CD4-positive, alpha-beta T cell (primary cell): ENCODE measurements at regions not wholly inside any gene's neighbourhood (a gene's known extent, or its start where the extent isn't known, plus 50 kb on each side); places are given as distances from the start of the nearest gene placed in this dataset.

ENCODE experiments used
- ATAC-seq: fragments of 200-7000 bp; cut with Tn5 transposase; one replicate; pipeline ENCODE4 v1.10.0; 2022; ENCODE audit warnings: mild to moderate bottlenecking; ENCODE audit not compliant: poor library complexity
- CTCF ChIA-PET: fragments of 350-600 bp; sonication (Branson Sonifier 250); formaldehyde crosslinking; loops from one replicate; lab custom pipeline; 2021; ENCODE audit warnings: antibody characterized with exemption, inconsistent platforms; lab: Charles Lee
- POLR2A ChIA-PET: fragments of 350-600 bp; sonication (Branson Sonifier 250); formaldehyde crosslinking; loops from one replicate; lab custom pipeline; 2021; ENCODE audit warnings: antibody characterized with exemption, inconsistent platforms; lab: Charles Lee
- DNase-seq, 14 experiments: peaks; one replicate each; pipeline ENCODE4 v3.0.0-alpha.2; 2013 to 2020; ENCODE audit warnings: mixed read lengths in 2 of 14
- H3K27ac ChIP-seq, 2 donors: one replicate each; pipeline versions ENCODE4 v1.5.1 to v1.7.0; 2013; ENCODE audit warnings: low read length in 2 of 2, low read depth in 1 of 2, mild to moderate bottlenecking in 1 of 2
- H3K27me3 ChIP-seq, 2 experiments: 1 replicate in 1 of 2; 2 replicates in 1 of 2; pipeline versions ENCODE4 v1.6.1 to v1.7.0; 2013; ENCODE audit warnings: low read length in 2 of 2, control low read depth in 1 of 2, mild to moderate bottlenecking in 1 of 2, moderate library complexity in 1 of 2; ENCODE audit not compliant: insufficient read depth in 2 of 2, control insufficient read depth in 1 of 2
- H3K36me3 ChIP-seq: one replicate; pipeline ENCODE4 v1.6.1; 2013; ENCODE audit warnings: low read length, control low read depth; ENCODE audit not compliant: insufficient read depth
- H3K4me1 ChIP-seq: one replicate; pipeline ENCODE4 v1.6.1; 2013; ENCODE audit warnings: low read length, control low read depth; ENCODE audit not compliant: insufficient read depth
- H3K4me3 ChIP-seq: one replicate; pipeline ENCODE4 v1.5.1; 2013; ENCODE audit warnings: mild to moderate bottlenecking, low read length, moderate library complexity
- H3K9me3 ChIP-seq, 2 experiments: 1 replicate in 1 of 2; 2 replicates in 1 of 2; pipeline versions ENCODE4 v1.6.1 to v1.7.0; 2013; ENCODE audit warnings: low read length in 2 of 2, mild to moderate bottlenecking in 2 of 2, control low read depth in 1 of 2, moderate library complexity in 1 of 2; ENCODE audit not compliant: control insufficient read depth in 1 of 2, insufficient read depth in 1 of 2
- H3K27ac Mint-ChIP-seq: one replicate; pipeline ENCODE4 v1.8.0; 2020; ENCODE audit warnings: mixed read lengths
- H3K27me3 Mint-ChIP-seq: one replicate; pipeline ENCODE4 v1.8.0; 2021; ENCODE audit warnings: mixed read lengths
- H3K36me3 Mint-ChIP-seq: one replicate; pipeline ENCODE4 v1.8.0; 2021; ENCODE audit warnings: low read depth, mixed read lengths
- H3K4me1 Mint-ChIP-seq: one replicate; pipeline ENCODE4 v1.8.0; 2021; ENCODE audit warnings: low read depth, mixed read lengths
- H3K4me3 Mint-ChIP-seq: one replicate; pipeline ENCODE4 v1.8.0; 2020; ENCODE audit warnings: mild to moderate bottlenecking, mixed read lengths
- H3K9me3 Mint-ChIP-seq: one replicate; pipeline ENCODE4 v1.8.0; 2020; ENCODE audit warnings: mixed read lengths
- intact Hi-C, 2 experiments: fragments of 100-400 bp; cut with DNase I in 1 of 2; cut with micrococcal nuclease in 1 of 2; formaldehyde crosslinking; loops; one replicate each; pipeline versions ENCODE4 v1.15.1 to v1.9.0; 2023 to 2025; cut with DNase I, micrococcal nuclease
- TF ChIP-seq, protein P1 (sequence below): fragments of 200-600 bp; IDR thresholded peaks from one replicate; pipeline ENCODE4 v1.8.0; 2022; ENCODE audit warnings: antibody characterized with exemption, mild to moderate bottlenecking

DNA sequence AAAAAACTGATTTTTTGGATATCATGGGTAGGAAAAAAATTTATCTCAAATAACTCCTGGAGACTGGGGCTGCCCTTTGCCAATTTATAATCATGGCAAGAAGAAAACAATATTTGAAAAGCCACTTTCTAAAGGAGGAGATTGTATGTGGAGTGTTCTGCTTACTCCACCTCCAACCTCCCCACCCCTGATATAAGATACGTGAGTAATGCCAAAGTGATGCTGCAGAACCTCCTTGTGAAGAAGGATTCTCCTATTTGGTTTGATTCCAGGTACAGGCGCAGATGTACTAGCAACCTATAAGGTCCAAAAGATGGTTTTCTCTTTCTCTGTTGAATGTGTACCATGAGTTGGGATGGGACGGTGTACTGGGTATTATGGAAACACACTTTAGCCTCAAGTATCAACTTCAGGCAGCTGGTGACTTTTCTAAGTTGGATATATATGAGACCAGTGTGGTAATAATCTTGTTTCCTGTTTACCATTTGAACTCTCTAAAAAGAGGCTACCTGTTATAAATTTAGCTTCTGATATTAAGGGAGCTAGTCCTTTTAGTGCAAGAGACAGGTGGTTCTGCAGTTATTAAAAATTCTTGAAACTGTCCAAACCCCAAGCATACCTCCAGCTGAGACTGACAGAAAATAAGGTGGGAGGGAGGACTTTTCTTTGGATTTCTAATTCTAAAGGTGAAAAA is 724.0 kb upstream of the MIR17HG start:
- H3K9me3 ChIP-seq, result peaks cover 0 to 3% of the 10 kb centered on the region in 2 experiments
- no peak for ATAC-seq
- intact Hi-C loops, result no loop called here
- no peak overlapping the region for H3K4me3 ChIP-seq
- H3K27ac ChIP-seq, result no peak overlapping the region
- Mint-ChIP-seq H3K4me1 (no peaks in the 10 kb centered on the region), H3K4me3 (no peak overlapping the region), H3K36me3 (no peaks in the 10 kb centered on the region), H3K27me3 (no peaks in the 10 kb centered on the region), H3K27ac (no peak overlapping the region), H3K9me3 (peaks cover 4% of the 10 kb centered on the region)
- no peaks in the 10 kb centered on the region for H3K27me3 ChIP-seq
- ChIA-PET POLR2A (no interaction called here), CTCF (no interaction called here)
- no peaks in the 10 kb centered on the region for H3K4me1 ChIP-seq
- no peaks in the 10 kb centered on the region for H3K36me3 ChIP-seq
- TF ChIP-seq, protein P1, sequence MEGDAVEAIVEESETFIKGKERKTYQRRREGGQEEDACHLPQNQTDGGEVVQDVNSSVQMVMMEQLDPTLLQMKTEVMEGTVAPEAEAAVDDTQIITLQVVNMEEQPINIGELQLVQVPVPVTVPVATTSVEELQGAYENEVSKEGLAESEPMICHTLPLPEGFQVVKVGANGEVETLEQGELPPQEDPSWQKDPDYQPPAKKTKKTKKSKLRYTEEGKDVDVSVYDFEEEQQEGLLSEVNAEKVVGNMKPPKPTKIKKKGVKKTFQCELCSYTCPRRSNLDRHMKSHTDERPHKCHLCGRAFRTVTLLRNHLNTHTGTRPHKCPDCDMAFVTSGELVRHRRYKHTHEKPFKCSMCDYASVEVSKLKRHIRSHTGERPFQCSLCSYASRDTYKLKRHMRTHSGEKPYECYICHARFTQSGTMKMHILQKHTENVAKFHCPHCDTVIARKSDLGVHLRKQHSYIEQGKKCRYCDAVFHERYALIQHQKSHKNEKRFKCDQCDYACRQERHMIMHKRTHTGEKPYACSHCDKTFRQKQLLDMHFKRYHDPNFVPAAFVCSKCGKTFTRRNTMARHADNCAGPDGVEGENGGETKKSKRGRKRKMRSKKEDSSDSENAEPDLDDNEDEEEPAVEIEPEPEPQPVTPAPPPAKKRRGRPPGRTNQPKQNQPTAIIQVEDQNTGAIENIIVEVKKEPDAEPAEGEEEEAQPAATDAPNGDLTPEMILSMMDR, result no peak
- no peak for DNase-seq

DNA sequence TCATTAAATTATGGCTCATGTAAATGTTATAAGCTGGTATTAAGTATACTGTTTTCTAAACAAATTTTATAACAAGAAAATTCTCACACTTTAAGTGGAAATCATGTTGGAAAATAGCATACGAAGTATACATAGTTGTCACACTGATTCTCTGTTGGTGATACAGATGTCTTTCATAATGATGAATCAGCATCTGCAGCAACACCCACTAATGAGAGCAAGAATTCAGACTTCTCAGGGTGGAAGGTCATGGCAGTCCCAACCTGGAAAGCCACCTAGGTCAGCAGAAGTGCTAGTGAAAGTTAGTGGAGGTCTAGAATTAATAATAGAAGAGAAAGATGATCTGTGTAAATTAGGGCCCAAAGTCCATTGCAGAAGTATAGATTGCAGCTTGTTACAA is 719.7 kb upstream of the MIR17HG start:
- no peaks in the 10 kb centered on the region for H3K27me3 Mint-ChIP-seq

DNA sequence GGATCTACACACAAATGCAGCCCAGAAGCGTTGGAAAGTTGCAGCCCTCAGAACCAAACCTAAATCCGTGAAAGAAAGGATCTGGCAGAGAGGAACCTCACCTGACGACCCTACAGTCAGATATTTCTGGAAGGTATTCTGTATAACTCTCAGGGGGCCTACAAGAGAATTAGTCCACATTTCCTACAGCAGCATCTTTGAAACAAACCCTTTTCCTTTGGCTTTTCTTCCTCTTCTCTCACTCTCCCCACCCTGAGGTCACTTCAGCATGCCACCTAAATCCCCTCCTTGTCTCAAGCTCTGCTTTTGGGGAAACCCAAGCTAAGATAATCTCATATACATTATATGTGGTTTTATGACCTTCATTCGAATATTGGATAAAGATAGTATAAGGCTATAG is 719.0 kb upstream of the MIR17HG start:
- H3K4me1 Mint-ChIP-seq, result no peaks in the 10 kb centered on the region
- no peak for ATAC-seq
- TF ChIP-seq, protein P1, result no peak
- H3K27ac Mint-ChIP-seq, result no peak overlapping the region
- Histone ChIP-seq H3K36me3 (no peaks in the 10 kb centered on the region), H3K9me3 (peaks cover 0 to 3% of the 10 kb centered on the region in 2 experiments), H3K4me1 (no peaks in the 10 kb centered on the region), H3K27me3 (no peaks in the 10 kb centered on the region), H3K27ac (no peak overlapping the region), H3K4me3 (no peak overlapping the region)
- H3K27me3 Mint-ChIP-seq, result no peaks in the 10 kb centered on the region
- H3K4me3 Mint-ChIP-seq, result no peak overlapping the region
- CTCF ChIA-PET, result no interaction called here
- intact Hi-C loops, result no loop called here
- no peak for DNase-seq
- POLR2A ChIA-PET, result no interaction called here
- no peaks in the 10 kb centered on the region for H3K36me3 Mint-ChIP-seq
- H3K9me3 Mint-ChIP-seq, result peaks cover 3% of the 10 kb centered on the region

More for the DNA sequence above, 719.7 kb upstream of the MIR17HG start:
- DNase-seq (no peak), ATAC-seq (no peak)
- Histone ChIP-seq H3K4me3 (no peak overlapping the region), H3K36me3 (no peaks in the 10 kb centered on the region), H3K27ac (no peak overlapping the region), H3K4me1 (no peaks in the 10 kb centered on the region), H3K27me3 (no peaks in the 10 kb centered on the region), H3K9me3 (peaks cover 0 to 3% of the 10 kb centered on the region in 2 experiments)
- TF ChIP-seq, protein P1, result no peak
- ChIA-PET CTCF (no interaction called here), POLR2A (no interaction called here)
- no peak overlapping the region for H3K4me3 Mint-ChIP-seq
- intact Hi-C loops, result no loop called here
- peaks cover 3% of the 10 kb centered on the region for H3K9me3 Mint-ChIP-seq
- H3K36me3 Mint-ChIP-seq, result no peaks in the 10 kb centered on the region
- no peaks in the 10 kb centered on the region for H3K4me1 Mint-ChIP-seq
- no peak overlapping the region for H3K27ac Mint-ChIP-seq
